ENCODE measurements at regions not wholly inside any gene's neighbourhood (a gene's known extent, or its start where the extent isn't known, plus 50 kb on each side); places are given as distances from the start of the nearest gene placed in this dataset.
"Not testable (repeated sequence)": the region's sequence is repeated elsewhere in the genome, so short reads cannot be mapped to it uniquely, and the experiment has no call there.

- TF ChIP-seq CTCF (IDR thresholded peaks at IDR 0.05; ENCODE audit: low read depth, low read length); EZH2phosphoT487 (IDR thresholded peaks at IDR 0.05; ENCODE audit: low read depth): not testable (repeated sequence)
These were observed 1262.5 kb downstream of the RAPGEF2 start for GRCh38 chr4:160365383-160365782.

Data from OCI-LY3 (cell line).